Skin of body (tissue), 1 donor: ENCODE measurements at regions not wholly inside any gene's neighbourhood (a gene's known extent, or its start where the extent isn't known, plus 50 kb on each side); places are given as distances from the start of the nearest gene placed in this dataset.
A peak's percentile ranks its signal among the peaks of the same experiment; 100 is the strongest.

Source experiments
- DNase-seq: peaks from one replicate; lab custom pipeline; 2025; lab: John Stamatoyannopoulos, UW

DNA sequence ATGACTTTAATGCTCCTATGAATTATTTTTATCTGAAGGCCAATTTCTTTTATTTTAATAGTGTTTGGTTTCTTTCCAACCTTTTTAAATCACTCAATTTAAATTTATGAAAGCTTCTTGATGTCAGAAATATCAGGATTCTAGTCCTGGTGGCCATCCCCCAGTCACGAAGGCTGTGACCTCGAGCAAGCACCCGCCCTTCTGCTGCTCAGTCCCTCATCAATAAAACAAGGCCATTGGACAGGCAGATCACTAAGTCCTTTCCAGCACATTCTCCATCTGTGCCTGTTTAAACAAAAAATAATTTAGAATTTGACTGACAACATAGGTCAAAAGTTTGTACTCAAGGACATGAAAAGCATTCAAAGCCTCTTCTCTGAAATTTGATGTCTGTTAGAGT lies 483.6 kb upstream of the VRK2 start:
- no peak for DNase-seq

DNA sequence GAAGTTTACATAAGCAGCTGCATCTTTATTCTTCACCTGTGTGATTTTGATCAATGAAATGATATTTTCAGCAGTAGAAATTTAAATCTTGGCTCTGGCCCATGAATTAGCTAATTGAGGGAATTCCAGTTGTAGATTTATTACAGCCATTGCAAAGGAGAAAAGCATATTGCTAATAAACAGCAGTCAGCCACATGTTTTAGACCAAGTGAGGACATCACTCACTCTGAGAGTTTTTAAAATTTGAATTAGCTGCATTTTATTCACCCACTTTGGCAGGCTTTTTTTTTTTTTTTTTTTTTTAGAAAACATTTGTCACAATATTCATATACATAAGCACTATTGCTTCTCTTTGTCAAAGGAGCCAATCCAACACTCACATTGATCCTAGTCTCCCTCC lies 479.4 kb upstream of the VRK2 start:
- peak; percentile 43 for DNase-seq

- no peak for DNase-seq
These were observed 477.2 kb upstream of the VRK2 start for GRCh38 chr2:57569396-57569795.

- no peak for DNase-seq
These were observed 475.6 kb upstream of the VRK2 start for GRCh38 chr2:57570961-57571360.

DNA sequence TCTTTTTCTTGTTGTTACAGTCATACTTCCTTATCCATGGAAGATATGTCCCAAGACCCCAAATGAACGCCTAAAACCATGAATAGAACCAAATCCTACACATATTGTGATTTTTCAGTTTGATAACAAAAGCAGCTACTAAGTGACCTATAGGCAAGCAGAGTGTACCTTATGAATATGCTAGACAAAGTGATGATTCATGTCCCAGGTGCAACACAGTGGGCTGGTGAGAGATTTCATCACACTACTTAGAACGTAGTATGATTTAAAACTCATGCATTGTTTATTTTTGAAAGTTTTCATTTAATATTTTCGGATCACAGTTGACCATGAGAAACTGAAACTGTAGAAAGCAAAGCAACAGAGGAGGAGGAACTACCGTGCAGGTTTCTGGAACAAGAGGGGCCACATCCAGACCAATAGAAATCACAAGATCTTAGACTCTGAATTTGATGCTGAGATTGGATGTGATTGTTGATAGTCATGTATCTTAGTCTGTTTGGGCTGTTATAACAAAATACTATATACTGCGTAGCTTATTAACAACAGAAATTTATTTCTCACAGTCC lies 470.8 kb upstream of the VRK2 start:
- DNase-seq = no peak

DNA sequence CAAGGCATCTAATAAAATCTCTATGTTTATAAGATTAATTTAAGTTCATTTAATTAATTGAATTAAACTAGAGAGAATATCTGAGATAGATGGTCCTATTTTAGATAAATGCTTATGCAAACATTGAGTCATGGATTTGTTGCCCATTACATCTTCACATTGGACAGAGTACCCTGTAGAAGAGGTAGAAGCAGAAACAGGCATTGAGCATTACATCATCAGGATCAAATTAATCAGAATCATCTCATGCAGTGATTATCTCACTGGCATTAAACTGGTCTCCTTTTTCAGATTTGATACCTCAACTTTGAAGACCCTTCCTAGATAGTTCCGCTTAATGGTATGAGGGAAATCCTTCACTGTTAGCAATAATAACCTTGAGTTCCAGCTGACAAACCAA lies 469.6 kb upstream of the VRK2 start:
- no peak for DNase-seq

DNA sequence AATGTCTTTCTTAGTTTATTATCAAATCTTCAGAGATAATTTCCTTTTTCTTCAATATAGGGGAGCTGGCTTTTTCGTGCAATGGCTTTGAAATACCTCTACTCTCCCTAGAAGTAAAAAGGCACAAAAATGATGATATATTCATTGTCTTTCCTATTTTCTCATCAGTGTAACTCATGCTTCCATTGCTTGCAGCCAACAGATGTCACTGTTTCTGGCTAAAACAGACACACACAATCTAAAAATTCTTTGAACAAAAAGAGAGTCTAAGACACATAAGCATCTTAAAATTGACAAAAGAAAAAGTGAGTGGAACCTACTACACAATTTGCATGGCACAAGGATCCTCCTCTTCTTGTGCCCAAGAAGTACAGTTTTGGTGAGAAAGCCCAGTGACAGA lies 448.7 kb upstream of the VRK2 start:
- DNase-seq = no peak

- no peak for DNase-seq
These were observed 448.1 kb upstream of the VRK2 start for GRCh38 chr2:57598551-57598950.

- no peak for DNase-seq
These were observed 443.9 kb upstream of the VRK2 start for GRCh38 chr2:57602733-57603132.

GRCh38 chr2:57614988-57615387 lies 431.6 kb upstream of the VRK2 start:
- no peak for DNase-seq

GRCh38 chr2:57615855-57616556 lies 430.6 kb upstream of the VRK2 start:
- no peak for DNase-seq

DNA sequence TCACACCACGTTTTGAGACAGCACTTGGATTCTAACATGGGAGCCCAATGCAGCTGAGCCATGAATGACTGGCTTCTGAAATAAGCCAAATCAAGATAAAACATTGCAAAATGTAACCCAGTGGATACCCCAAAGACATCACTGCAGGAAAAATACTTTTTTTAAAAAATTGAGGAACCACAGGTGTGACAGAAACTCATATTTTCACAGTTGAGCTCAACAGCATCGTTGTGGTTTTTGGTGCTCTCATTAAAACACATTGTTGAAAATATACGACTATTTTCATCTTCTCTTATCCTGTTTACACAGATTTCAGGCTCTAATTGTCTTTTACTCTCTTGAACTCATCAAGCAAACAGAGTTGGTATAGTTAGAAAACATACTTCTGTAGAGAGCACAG lies 429.3 kb upstream of the VRK2 start:
- no peak for DNase-seq

- DNase-seq = no peak
These were observed 425.4 kb upstream of the VRK2 start for GRCh38 chr2:57621122-57621663.

DNA sequence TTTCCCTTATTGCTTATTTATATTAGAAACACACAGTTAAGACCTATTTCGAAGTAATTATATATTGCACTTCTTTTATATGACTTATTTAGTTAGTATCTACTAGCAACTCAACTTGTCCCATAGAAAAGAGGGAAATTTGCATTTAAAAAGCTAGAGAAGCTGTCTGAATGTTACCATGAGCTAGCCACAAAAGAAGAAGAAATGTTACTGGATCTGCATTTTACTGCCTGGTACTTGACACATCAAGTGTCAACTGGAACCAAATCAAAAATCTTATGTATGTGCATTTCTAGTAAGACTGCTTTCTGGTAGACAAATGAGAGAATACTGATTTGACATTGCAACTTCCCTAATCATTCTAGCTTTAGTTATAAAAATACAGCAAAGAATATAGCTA lies 424.6 kb upstream of the VRK2 start:
- DNase-seq = no peak

GRCh38 chr2:57656198-57656597 lies 390.4 kb upstream of the VRK2 start:
- DNase-seq = no peak

- DNase-seq = no peak
These were observed 377.0 kb upstream of the VRK2 start for GRCh38 chr2:57669570-57669969.

- DNase-seq = no peak
These were observed 372.6 kb upstream of the VRK2 start for GRCh38 chr2:57674025-57674424.

GRCh38 chr2:57674743-57675142 lies 371.9 kb upstream of the VRK2 start:
- DNase-seq = no peak

GRCh38 chr2:57677296-57677695 lies 369.3 kb upstream of the VRK2 start:
- DNase-seq = no peak

GRCh38 chr2:57681650-57682049 lies 365.0 kb upstream of the VRK2 start:
- DNase-seq = no peak

DNA sequence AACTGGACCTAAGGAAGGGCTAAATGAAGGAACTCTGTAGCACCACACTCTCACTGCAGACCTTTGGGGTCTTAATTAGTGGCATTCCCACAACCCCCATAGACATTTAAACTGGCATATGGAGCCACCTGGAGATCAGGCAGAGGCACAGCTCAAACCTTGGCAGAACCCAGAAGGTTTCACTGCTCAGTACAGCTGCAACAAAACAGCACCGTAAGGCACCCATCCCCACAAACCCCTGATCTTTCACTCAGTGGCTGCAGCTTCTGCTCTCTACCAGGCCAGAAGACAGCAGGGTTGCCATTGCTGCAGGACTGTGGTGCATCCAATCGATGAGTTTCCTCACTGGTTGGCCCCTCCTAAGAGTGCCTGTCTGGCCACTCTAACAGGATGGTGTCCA lies 361.6 kb upstream of the VRK2 start:
- DNase-seq = no peak

- no peak for DNase-seq
These were observed 354.2 kb upstream of the VRK2 start for GRCh38 chr2:57692395-57692794.

- DNase-seq = no peak
These were observed 353.4 kb upstream of the VRK2 start for GRCh38 chr2:57693177-57693576.
